Thymus (tissue), 11 donors: ENCODE measurements at regions not wholly inside any gene's neighbourhood (a gene's known extent, or its start where the extent isn't known, plus 50 kb on each side); places are given as distances from the start of the nearest gene placed in this dataset.

Source experiments
- DNase-seq, 9 donors: peaks; one replicate each; pipeline ENCODE4 v3.0.0-alpha.2; 2013; ENCODE audit warnings: low spot score in 9 of 9, low read depth in 6 of 9, missing footprints in 1 of 9
- H3K27ac ChIP-seq, 2 donors: one replicate each; pipeline ENCODE4 v1.5.1; 2013; ENCODE audit warnings: control low read depth in 1 of 2, low read depth in 1 of 2, low read length in 1 of 2, mild to moderate bottlenecking in 1 of 2, moderate library complexity in 1 of 2
- H3K27me3 ChIP-seq, 2 donors: one replicate each; pipeline ENCODE4 v1.5.1; 2013; ENCODE audit warnings: low read length in 1 of 2; ENCODE audit not compliant: control insufficient read depth in 2 of 2, insufficient read depth in 1 of 2
- H3K36me3 ChIP-seq, 2 donors: one replicate each; pipeline ENCODE4 v1.5.1; 2013; ENCODE audit warnings: low read length in 1 of 2, mild to moderate bottlenecking in 1 of 2, moderate library complexity in 1 of 2; ENCODE audit not compliant: control insufficient read depth in 2 of 2, insufficient read depth in 2 of 2
- H3K4me1 ChIP-seq, 2 donors: one replicate each; pipeline ENCODE4 v1.5.1; 2013; ENCODE audit warnings: low read length in 2 of 2; ENCODE audit not compliant: control insufficient read depth in 2 of 2, insufficient read depth in 2 of 2
- H3K4me3 ChIP-seq, 2 donors: one replicate each; pipeline ENCODE4 v1.5.1; 2013; ENCODE audit warnings: low read length in 2 of 2, control low read depth in 1 of 2, mild to moderate bottlenecking in 1 of 2
- H3K9me3 ChIP-seq, 2 donors: one replicate each; pipeline ENCODE4 v1.5.1; 2013; ENCODE audit warnings: low read length in 1 of 2, mild to moderate bottlenecking in 1 of 2; ENCODE audit not compliant: control insufficient read depth in 2 of 2, insufficient read depth in 1 of 2
- WGBS: extraction: QIAGEN DNeasy Blood & Tissue Kit; methylation state at CpG from one replicate; pipeline ENCODE4 v1.1.7; 2013; 5-methylcytosine and 5-hydroxymethylcytosine counted together
- donor health status: healthy.

GRCh38 chr9:103660830-103661229 lies 433.3 kb upstream of the SMC2 start:
- Histone ChIP-seq H3K9me3 (peaks cover 0 to 7% of the 10 kb centered on the region in 2 donors), H3K27me3 (no peaks in the 10 kb centered on the region), H3K4me1 (no peaks in the 10 kb centered on the region), H3K4me3 (no peak overlapping the region), H3K27ac (no peak overlapping the region), H3K36me3 (no peaks in the 10 kb centered on the region)
- WGBS = 87% methylated on average over 6 of the region's 6 CpGs
- DNase-seq = no peak

- WGBS = 84% methylated on average over 2 of the region's 2 CpGs
- H3K27ac ChIP-seq = no peak overlapping the region
- no peak for DNase-seq
- H3K4me1 ChIP-seq = no peaks in the 10 kb centered on the region
- no peaks in the 10 kb centered on the region for H3K36me3 ChIP-seq
- H3K27me3 ChIP-seq = no peaks in the 10 kb centered on the region
- H3K4me3 ChIP-seq = no peak overlapping the region
- H3K9me3 ChIP-seq = peaks cover 0 to 7% of the 10 kb centered on the region in 2 donors
Measured at GRCh38 chr9:103661663-103662062, 432.4 kb upstream of the SMC2 start.

DNA sequence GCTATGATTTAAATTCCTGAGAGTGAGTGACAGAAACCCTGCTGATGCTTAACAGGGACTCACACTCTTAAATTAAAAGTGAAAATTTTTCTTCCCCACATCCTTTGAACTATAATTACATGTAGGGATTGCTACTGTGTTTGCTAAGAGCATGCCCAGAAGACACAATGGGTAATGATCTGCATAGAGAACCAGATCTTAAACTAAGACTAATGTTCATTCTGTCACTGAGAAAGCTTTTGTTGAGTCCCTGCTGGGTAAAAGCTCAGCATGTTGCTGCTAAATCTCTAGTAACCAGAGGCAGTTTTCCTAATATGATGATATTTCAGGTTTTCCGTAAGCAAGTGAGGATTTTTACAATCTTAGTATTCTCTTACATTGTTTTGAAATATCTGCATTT lies 424.8 kb upstream of the SMC2 start:
- Histone ChIP-seq H3K4me1 (no peaks in the 10 kb centered on the region), H3K27me3 (no peaks in the 10 kb centered on the region), H3K4me3 (no peak overlapping the region), H3K27ac (no peak overlapping the region), H3K9me3 (no peaks in the 10 kb centered on the region), H3K36me3 (no peaks in the 10 kb centered on the region)
- DNase-seq = no peak
- WGBS = 98% methylated on average over 1 of the region's 1 CpG

DNA sequence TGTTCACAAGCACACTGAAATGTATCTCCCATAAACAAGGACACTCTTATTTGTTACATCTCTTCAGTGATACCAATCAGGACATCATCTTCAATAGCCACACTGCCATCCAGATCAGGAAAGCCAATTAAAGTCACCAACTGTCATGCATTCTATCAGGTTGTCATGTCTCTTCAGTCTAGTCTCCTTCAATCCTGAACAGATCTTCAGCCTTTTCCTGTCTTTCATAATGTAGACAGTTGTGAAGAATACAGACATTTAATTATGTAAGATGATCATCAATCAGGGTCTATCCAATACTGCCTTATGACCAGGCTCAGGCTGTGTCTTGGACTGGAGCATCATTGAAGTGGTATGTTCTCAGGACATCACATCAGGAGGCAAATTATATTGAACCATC lies 419.8 kb upstream of the SMC2 start:
- no peak overlapping the region for H3K27ac ChIP-seq
- H3K36me3 ChIP-seq = no peaks in the 10 kb centered on the region
- H3K9me3 ChIP-seq = no peaks in the 10 kb centered on the region
- no peak overlapping the region for H3K4me3 ChIP-seq
- no peak for DNase-seq
- H3K27me3 ChIP-seq = no peaks in the 10 kb centered on the region
- no peaks in the 10 kb centered on the region for H3K4me1 ChIP-seq

DNA sequence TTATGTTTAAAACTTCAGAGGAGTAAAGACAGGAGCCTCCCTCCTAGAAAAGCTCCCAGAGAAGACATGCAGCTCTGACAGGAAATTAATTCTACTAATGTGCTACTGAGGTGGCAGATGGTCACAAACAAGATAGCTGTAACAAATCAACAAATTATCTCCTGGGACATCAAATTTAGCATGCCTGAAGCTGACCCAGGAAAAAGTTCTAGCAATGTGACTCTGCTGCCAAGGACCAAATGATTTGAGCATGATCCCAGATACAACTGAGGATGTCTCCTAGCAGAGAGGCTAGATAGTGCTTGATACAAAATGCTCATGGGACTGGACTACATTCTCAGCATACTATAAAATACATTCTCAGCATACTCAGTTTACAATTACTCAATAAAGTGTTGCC lies 413.5 kb upstream of the SMC2 start:
- no peaks in the 10 kb centered on the region for H3K4me1 ChIP-seq
- no peak for DNase-seq
- no peak overlapping the region for H3K27ac ChIP-seq
- no peak overlapping the region for H3K4me3 ChIP-seq
- no peaks in the 10 kb centered on the region for H3K27me3 ChIP-seq
- no peaks in the 10 kb centered on the region for H3K36me3 ChIP-seq
- H3K9me3 ChIP-seq = no peaks in the 10 kb centered on the region

- DNase-seq = no peak
- WGBS = 49% methylated on average over 6 of the region's 6 CpGs
- Histone ChIP-seq H3K36me3 (no peaks in the 10 kb centered on the region), H3K27ac (no peak overlapping the region), H3K4me3 (no peak overlapping the region), H3K9me3 (no peaks in the 10 kb centered on the region), H3K4me1 (no peaks in the 10 kb centered on the region), H3K27me3 (no peaks in the 10 kb centered on the region)
Measured at GRCh38 chr9:103681435-103681834, 412.7 kb upstream of the SMC2 start.

DNA sequence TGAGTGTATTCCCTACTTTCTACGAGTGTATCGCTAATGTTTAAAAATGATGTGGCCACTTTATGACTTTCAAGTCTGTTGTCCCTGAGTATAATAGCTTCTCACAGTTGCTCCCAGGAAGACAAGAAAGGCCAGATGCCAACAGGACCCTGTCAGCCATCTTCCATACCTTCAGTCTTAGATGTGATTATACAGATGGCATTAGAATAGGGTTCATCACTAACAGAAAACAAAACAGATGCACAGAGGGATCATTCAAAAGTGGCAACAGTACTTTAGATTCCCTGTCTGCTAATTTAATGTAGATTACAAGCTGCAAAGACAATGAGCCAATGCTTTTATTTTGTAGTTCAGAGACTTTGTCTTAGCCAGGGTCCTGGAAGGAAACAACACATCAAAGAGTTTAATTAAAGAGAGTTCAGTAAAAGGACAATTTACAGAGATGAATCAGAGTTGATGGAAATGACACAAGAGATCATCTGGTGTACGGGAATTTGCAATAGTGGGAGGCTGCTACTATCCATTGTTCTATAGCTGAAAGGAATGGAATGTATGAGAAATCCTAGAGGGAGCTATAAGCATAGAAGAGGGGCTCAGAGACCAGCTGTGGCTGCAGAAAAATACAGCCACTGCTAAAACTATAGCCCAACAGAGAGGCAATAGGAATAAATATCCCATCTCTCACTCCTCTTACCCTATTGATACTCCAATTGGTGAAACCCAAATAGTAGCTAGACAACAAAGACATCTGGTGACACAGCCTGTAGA lies 393.7 kb upstream of the SMC2 start:
- no peaks in the 10 kb centered on the region for H3K9me3 ChIP-seq
- H3K27ac ChIP-seq = no peak overlapping the region
- H3K36me3 ChIP-seq = no peaks in the 10 kb centered on the region
- H3K27me3 ChIP-seq = no peaks in the 10 kb centered on the region
- no peaks in the 10 kb centered on the region for H3K4me1 ChIP-seq
- WGBS = 94% methylated on average over 3 of the region's 3 CpGs
- H3K4me3 ChIP-seq = no peak overlapping the region
- DNase-seq = no peak

- 80% methylated on average over 4 of the region's 4 CpGs for WGBS
Measured at GRCh38 chr9:103702572-103702971, 391.5 kb upstream of the SMC2 start.

DNA sequence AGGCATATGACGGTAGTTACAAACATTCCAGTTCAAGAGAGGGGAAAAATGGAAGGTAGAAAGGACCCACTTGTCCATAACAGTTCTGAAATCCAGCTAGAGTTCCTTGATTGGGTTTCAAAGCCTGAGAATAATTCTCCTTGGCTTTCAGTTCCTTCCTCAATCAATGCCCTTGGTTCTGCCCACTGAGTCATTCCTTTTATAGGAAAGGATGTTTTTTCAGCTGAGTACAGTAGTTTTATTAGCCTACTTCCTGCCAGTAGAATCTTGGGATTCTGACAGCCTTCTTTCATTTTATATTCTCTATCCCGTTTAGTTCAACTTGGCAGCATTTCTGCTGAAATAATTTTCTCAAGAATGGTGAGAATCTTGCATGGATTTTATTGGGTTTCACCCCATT lies 386.9 kb upstream of the SMC2 start:
- Histone ChIP-seq H3K27ac (no peak overlapping the region), H3K27me3 (no peaks in the 10 kb centered on the region), H3K4me1 (no peaks in the 10 kb centered on the region), H3K36me3 (no peaks in the 10 kb centered on the region), H3K4me3 (no peak overlapping the region), H3K9me3 (no peaks in the 10 kb centered on the region)
- 78% methylated on average over 2 of the region's 2 CpGs for WGBS
- no peak for DNase-seq

More at GRCh38 chr9:103702572-103702971, 391.5 kb upstream of the SMC2 start:
- no peaks in the 10 kb centered on the region for H3K9me3 ChIP-seq
- H3K36me3 ChIP-seq = no peaks in the 10 kb centered on the region
- no peak overlapping the region for H3K27ac ChIP-seq
- no peak for DNase-seq
- no peak overlapping the region for H3K4me3 ChIP-seq
- no peaks in the 10 kb centered on the region for H3K27me3 ChIP-seq
- H3K4me1 ChIP-seq = no peaks in the 10 kb centered on the region

DNA sequence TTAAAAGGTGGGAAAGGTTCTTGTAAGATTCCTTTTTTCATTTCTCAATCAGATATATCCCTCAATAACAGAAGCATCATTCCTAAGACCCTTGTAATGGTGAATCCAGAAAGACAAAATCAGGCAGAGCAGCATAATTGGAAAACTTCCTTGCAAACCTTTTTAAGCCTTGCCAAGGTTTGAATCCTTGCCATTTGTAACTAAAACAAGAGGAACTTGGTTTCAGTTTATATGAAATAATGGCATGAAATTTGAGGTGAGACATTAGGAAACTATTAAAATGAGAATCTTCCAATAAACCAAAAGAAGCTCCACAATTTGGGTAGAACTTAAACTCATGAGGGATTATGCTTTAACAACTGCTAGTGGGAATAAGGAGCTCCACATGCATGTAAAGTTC lies 384.7 kb upstream of the SMC2 start:
- Histone ChIP-seq H3K36me3 (no peaks in the 10 kb centered on the region), H3K27me3 (no peaks in the 10 kb centered on the region), H3K4me1 (no peaks in the 10 kb centered on the region), H3K9me3 (no peaks in the 10 kb centered on the region), H3K27ac (no peak overlapping the region), H3K4me3 (no peak overlapping the region)
- DNase-seq = no peak
